Suprapubic skin (tissue), 4 donors: ENCODE measurements at regions not wholly inside any gene's neighbourhood (a gene's known extent, or its start where the extent isn't known, plus 50 kb on each side); places are given as distances from the start of the nearest gene placed in this dataset.

Experiments
- DNase-seq, 2 donors: peaks; one replicate each; pipeline ENCODE4 v3.0.0-alpha.2; 2019; ENCODE audit warnings: low spot score in 2 of 2
- H3K27ac ChIP-seq: fragments of 200-600 bp; sonication (generic); one replicate; pipeline ENCODE4 v1.5.1; 2019
- H3K27me3 ChIP-seq: fragments of 200-600 bp; sonication (generic); one replicate; pipeline ENCODE4 v1.5.1; 2019
- H3K36me3 ChIP-seq: fragments of 200-600 bp; sonication (generic); one replicate; pipeline ENCODE4 v1.5.1; 2019
- H3K4me1 ChIP-seq: fragments of 200-600 bp; sonication (generic); one replicate; pipeline ENCODE4 v1.5.1; 2019
- H3K4me3 ChIP-seq: fragments of 200-600 bp; sonication (generic); one replicate; pipeline ENCODE4 v1.5.1; 2019; ENCODE audit warnings: mild to moderate bottlenecking
- H3K9me3 ChIP-seq: fragments of 200-600 bp; sonication (generic); one replicate; pipeline ENCODE4 v1.5.1; 2019
- CTCF ChIP-seq, 2 donors: fragments of 200-600 bp in 1 of 2; fragments of 450-650 bp in 1 of 2; sonication (generic) in 1 of 2; IDR thresholded peaks; one replicate each; pipeline ENCODE4 v1.5.1; 2016 to 2019; ENCODE audit warnings: antibody characterized with exemption in 2 of 2, mild to moderate bottlenecking in 1 of 2, moderate library complexity in 1 of 2
- EP300 ChIP-seq: sonication (generic); formaldehyde crosslinking; IDR thresholded peaks from one replicate; pipeline ENCODE4 v1.6.1; 2017; ENCODE audit warnings: antibody characterized with exemption
- POLR2A ChIP-seq, 2 donors: fragments of 450-650 bp; IDR thresholded peaks; one replicate each; pipeline ENCODE4 v1.6.1; 2017; ENCODE audit warnings: antibody characterized with exemption in 2 of 2, mild to moderate bottlenecking in 2 of 2, moderate library complexity in 2 of 2
- POLR2AphosphoS5 ChIP-seq, 3 donors: sonication (generic); formaldehyde crosslinking; IDR thresholded peaks; one replicate each; pipeline ENCODE4 v1.6.1; 2017; ENCODE audit warnings: antibody characterized with exemption in 3 of 3
- WGBS: methylation state at CpG from one replicate; pipeline ENCODE4 v1.1.5; 2018; 5-methylcytosine and 5-hydroxymethylcytosine counted together

GRCh38 chr2:185664384-185664783 is 74.2 kb upstream of the FSIP2 start:
- DNase-seq, result no peak
- Histone ChIP-seq H3K9me3 (no peaks in the 10 kb centered on the region), H3K27me3 (no peaks in the 10 kb centered on the region), H3K36me3 (no peaks in the 10 kb centered on the region), H3K27ac (no peak overlapping the region), H3K4me1 (no peaks in the 10 kb centered on the region), H3K4me3 (no peak overlapping the region)
- TF ChIP-seq CTCF (IDR thresholded peaks at IDR 0.05), result no peak
- no peak for TF ChIP-seq POLR2AphosphoS5 (IDR thresholded peaks at IDR 0.05)
- TF ChIP-seq POLR2A (IDR thresholded peaks at IDR 0.05), result no peak
- TF ChIP-seq EP300, result no peak
- WGBS, result 81% methylated on average over 2 of the region's 2 CpGs

GRCh38 chr2:185665251-185665814 is 73.3 kb upstream of the FSIP2 start:
- TF ChIP-seq EP300 (no peak), POLR2A (IDR thresholded peaks at IDR 0.05) (no peak), CTCF (IDR thresholded peaks at IDR 0.05) (no peak), POLR2AphosphoS5 (IDR thresholded peaks at IDR 0.05) (no peak)
- no peak overlapping the region for H3K4me3 ChIP-seq
- H3K9me3 ChIP-seq, result no peaks in the 10 kb centered on the region
- 83% methylated on average over 2 of the region's 2 CpGs for WGBS
- no peak overlapping the region for H3K27ac ChIP-seq
- DNase-seq, result no peak
- no peaks in the 10 kb centered on the region for H3K36me3 ChIP-seq
- H3K27me3 ChIP-seq, result no peaks in the 10 kb centered on the region
- no peaks in the 10 kb centered on the region for H3K4me1 ChIP-seq

GRCh38 chr2:185667452-185667851 is 71.2 kb upstream of the FSIP2 start:
- H3K4me1 ChIP-seq, result no peaks in the 10 kb centered on the region
- no peaks in the 10 kb centered on the region for H3K9me3 ChIP-seq
- H3K4me3 ChIP-seq, result no peak overlapping the region
- DNase-seq, result no peak
- no peaks in the 10 kb centered on the region for H3K27me3 ChIP-seq
- no peak overlapping the region for H3K27ac ChIP-seq
- TF ChIP-seq CTCF (IDR thresholded peaks at IDR 0.05) (no peak), EP300 (no peak), POLR2AphosphoS5 (IDR thresholded peaks at IDR 0.05) (no peak), POLR2A (IDR thresholded peaks at IDR 0.05) (no peak)
- H3K36me3 ChIP-seq, result no peaks in the 10 kb centered on the region
- 90% methylated on average over 2 of the region's 2 CpGs for WGBS

- H3K4me3 ChIP-seq, result no peak overlapping the region
- H3K36me3 ChIP-seq, result no peaks in the 10 kb centered on the region
- no peak for TF ChIP-seq POLR2AphosphoS5 (IDR thresholded peaks at IDR 0.05)
- H3K9me3 ChIP-seq, result no peaks in the 10 kb centered on the region
- H3K27ac ChIP-seq, result no peak overlapping the region
- no peaks in the 10 kb centered on the region for H3K27me3 ChIP-seq
- no peak for DNase-seq
- H3K4me1 ChIP-seq, result no peaks in the 10 kb centered on the region
Observed at GRCh38 chr2:185668710-185669109, 69.9 kb upstream of the FSIP2 start.

GRCh38 chr2:185674232-185674631 is 64.4 kb upstream of the FSIP2 start:
- 53% methylated on average over 1 of the region's 1 CpG for WGBS
- H3K27ac ChIP-seq, result no peak overlapping the region

More at GRCh38 chr2:185674232-185674631, 64.4 kb upstream of the FSIP2 start:
- H3K9me3 ChIP-seq, result no peaks in the 10 kb centered on the region
- no peaks in the 10 kb centered on the region for H3K4me1 ChIP-seq
- no peak overlapping the region for H3K4me3 ChIP-seq
- TF ChIP-seq POLR2A (IDR thresholded peaks at IDR 0.05), result no peak
- TF ChIP-seq POLR2AphosphoS5 (IDR thresholded peaks at IDR 0.05), result no peak
- TF ChIP-seq CTCF (IDR thresholded peaks at IDR 0.05), result no peak
- no peak for TF ChIP-seq EP300
- H3K36me3 ChIP-seq, result no peaks in the 10 kb centered on the region
- DNase-seq, result no peak
- no peaks in the 10 kb centered on the region for H3K27me3 ChIP-seq
